Caco-2 (cell line): ENCODE measurements at regions not wholly inside any gene's neighbourhood (a gene's known extent, or its start where the extent isn't known, plus 50 kb on each side); places are given as distances from the start of the nearest gene placed in this dataset.

Experiments
- BruUV-seq: library from RNA; stranded (reverse); fragments of 400-500 nt; replicated peaks from 2 replicates; lab custom pipeline; 2021; lab: Mats Ljungman, UMichigan
- CTCF ChIA-PET: fragments of 300-600 bp; sonication (Branson Sonifier 250); formaldehyde crosslinking; loops from one replicate; lab custom pipeline; 2022; ENCODE audit warnings: antibody characterized with exemption; lab: Charles Lee
- POLR2A ChIA-PET: fragments of 300-600 bp; sonication (Branson Sonifier 250); formaldehyde crosslinking; loops from one replicate; lab custom pipeline; 2022; ENCODE audit warnings: antibody characterized with exemption; lab: Charles Lee
- DNase-seq, 2 experiments: peaks; one replicate each; pipeline versions ENCODE4 v3.0.0 to v3.0.0-alpha.2; 2020 to 2022
- H3K27me3 ChIP-seq: replicated peaks from 2 replicates; pipeline ENCODE4 v1.6.0; 2011; ENCODE audit warnings: low read length; ENCODE audit not compliant: control insufficient read depth, insufficient read depth
- H3K36me3 ChIP-seq: 2 replicates; pipeline ENCODE4 v1.5.1; 2011; ENCODE audit warnings: low read length; ENCODE audit not compliant: control insufficient read depth, insufficient read depth
- H3K4me1 ChIP-seq: fragments of 250-450 bp; sonication (Bioruptor Pico); 2 replicates; pipeline ENCODE4 v1.5.1; 2020; ENCODE audit warnings: mild to moderate bottlenecking
- H3K4me3 ChIP-seq: 2 replicates; pipeline ENCODE4 v1.5.1; 2011; ENCODE audit warnings: low read depth, mild to moderate bottlenecking, control low read depth, low read length
- H3K9me3 ChIP-seq: fragments of 250-450 bp; sonication (Bioruptor Pico); 2 replicates; pipeline ENCODE4 v1.5.1; 2020; ENCODE audit warnings: mild to moderate bottlenecking, moderate library complexity
- H3K27ac Mint-ChIP-seq: one replicate; pipeline ENCODE4 v1.8.0; 2022; ENCODE audit warnings: mixed read lengths; ENCODE audit not compliant: unreplicated experiment
- H3K27me3 Mint-ChIP-seq: one replicate; pipeline ENCODE4 v1.8.0; 2022; ENCODE audit warnings: mixed read lengths; ENCODE audit not compliant: insufficient read depth, unreplicated experiment
- H3K36me3 Mint-ChIP-seq: one replicate; pipeline ENCODE4 v1.8.0; 2022; ENCODE audit warnings: mild to moderate bottlenecking, mixed read lengths; ENCODE audit not compliant: insufficient read depth, unreplicated experiment
- H3K4me1 Mint-ChIP-seq: one replicate; pipeline ENCODE4 v1.8.0; 2022; ENCODE audit warnings: low read depth, mixed read lengths; ENCODE audit not compliant: unreplicated experiment
- H3K4me3 Mint-ChIP-seq: one replicate; pipeline ENCODE4 v1.8.0; 2022; ENCODE audit warnings: mild to moderate bottlenecking, moderate library complexity, mixed read lengths; ENCODE audit not compliant: unreplicated experiment
- H3K9me3 Mint-ChIP-seq: one replicate; pipeline ENCODE4 v1.8.0; 2022; ENCODE audit warnings: mixed read lengths; ENCODE audit not compliant: unreplicated experiment
- intact Hi-C: fragments of 100-400 bp; cut with micrococcal nuclease; formaldehyde crosslinking; loops from one replicate; pipeline ENCODE4 v1.10.0; 2022; ENCODE audit not compliant: unreplicated experiment
- TF ChIP-seq, protein P1 (sequence below), 2 experiments: fragments of 200-600 bp in 1 of 2; IDR thresholded peaks; 1 replicate in 1 of 2; 2 replicates in 1 of 2; pipeline versions ENCODE4 v1.5.1 to v1.8.0; 2011 to 2022; ENCODE audit warnings: antibody characterized with exemption in 1 of 2, control low read depth in 1 of 2, inconsistent platforms in 1 of 2, low read depth in 1 of 2, low read length in 1 of 2, mild to moderate bottlenecking in 1 of 2, moderate library complexity in 1 of 2; ENCODE audit not compliant: insufficient read depth in 1 of 2, severe bottlenecking in 1 of 2, unreplicated experiment in 1 of 2

DNA sequence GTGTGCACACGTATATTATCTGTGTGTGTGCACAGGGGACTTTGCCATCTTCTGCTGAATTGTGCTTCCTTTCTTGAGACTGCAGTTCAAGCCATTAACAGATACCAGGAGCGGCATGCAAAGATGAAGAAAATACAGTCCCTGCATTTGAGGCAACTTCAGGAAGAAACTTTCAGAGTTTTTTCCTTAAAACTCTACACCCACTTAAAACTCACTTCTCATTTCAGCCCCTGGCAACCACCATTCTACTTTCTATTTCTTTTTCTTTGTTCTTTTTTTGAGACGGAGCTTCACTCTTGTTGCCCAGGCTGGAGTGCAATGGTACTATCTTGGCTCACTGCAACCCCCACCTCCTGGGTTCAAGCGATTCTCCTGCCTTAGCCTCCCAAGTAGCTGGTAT is 448.9 kb upstream of the ZMIZ1 start:
- no TSS peak for BruUV-seq
- Histone ChIP-seq H3K36me3 (no peaks in the 10 kb centered on the region), H3K4me1 (peaks cover 10% of the 10 kb centered on the region; the same call in 1 of the 2 replicates), H3K4me3 (no peak overlapping the region), H3K27me3 (no peaks in the 10 kb centered on the region), H3K9me3 (no peaks in the 10 kb centered on the region)
- peaks cover 15% of the 10 kb centered on the region for H3K4me1 Mint-ChIP-seq
- no peak for DNase-seq
- ChIA-PET POLR2A (no interaction called here), CTCF (no interaction called here)
- H3K9me3 Mint-ChIP-seq = no peaks in the 10 kb centered on the region
- intact Hi-C loops = no loop called here
- H3K36me3 Mint-ChIP-seq = no peaks in the 10 kb centered on the region
- no peak overlapping the region for H3K4me3 Mint-ChIP-seq
- no peaks in the 10 kb centered on the region for H3K27me3 Mint-ChIP-seq
- TF ChIP-seq, protein P1, sequence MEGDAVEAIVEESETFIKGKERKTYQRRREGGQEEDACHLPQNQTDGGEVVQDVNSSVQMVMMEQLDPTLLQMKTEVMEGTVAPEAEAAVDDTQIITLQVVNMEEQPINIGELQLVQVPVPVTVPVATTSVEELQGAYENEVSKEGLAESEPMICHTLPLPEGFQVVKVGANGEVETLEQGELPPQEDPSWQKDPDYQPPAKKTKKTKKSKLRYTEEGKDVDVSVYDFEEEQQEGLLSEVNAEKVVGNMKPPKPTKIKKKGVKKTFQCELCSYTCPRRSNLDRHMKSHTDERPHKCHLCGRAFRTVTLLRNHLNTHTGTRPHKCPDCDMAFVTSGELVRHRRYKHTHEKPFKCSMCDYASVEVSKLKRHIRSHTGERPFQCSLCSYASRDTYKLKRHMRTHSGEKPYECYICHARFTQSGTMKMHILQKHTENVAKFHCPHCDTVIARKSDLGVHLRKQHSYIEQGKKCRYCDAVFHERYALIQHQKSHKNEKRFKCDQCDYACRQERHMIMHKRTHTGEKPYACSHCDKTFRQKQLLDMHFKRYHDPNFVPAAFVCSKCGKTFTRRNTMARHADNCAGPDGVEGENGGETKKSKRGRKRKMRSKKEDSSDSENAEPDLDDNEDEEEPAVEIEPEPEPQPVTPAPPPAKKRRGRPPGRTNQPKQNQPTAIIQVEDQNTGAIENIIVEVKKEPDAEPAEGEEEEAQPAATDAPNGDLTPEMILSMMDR (IDR thresholded peaks at IDR 0.05; ENCODE audit: insufficient read depth in 1 of 2, low read depth in 1 of 2, low read length in 1 of 2, severe bottlenecking in 1 of 2, unreplicated experiment in 1 of 2) = no peak
- H3K27ac Mint-ChIP-seq = no peak overlapping the region

DNA sequence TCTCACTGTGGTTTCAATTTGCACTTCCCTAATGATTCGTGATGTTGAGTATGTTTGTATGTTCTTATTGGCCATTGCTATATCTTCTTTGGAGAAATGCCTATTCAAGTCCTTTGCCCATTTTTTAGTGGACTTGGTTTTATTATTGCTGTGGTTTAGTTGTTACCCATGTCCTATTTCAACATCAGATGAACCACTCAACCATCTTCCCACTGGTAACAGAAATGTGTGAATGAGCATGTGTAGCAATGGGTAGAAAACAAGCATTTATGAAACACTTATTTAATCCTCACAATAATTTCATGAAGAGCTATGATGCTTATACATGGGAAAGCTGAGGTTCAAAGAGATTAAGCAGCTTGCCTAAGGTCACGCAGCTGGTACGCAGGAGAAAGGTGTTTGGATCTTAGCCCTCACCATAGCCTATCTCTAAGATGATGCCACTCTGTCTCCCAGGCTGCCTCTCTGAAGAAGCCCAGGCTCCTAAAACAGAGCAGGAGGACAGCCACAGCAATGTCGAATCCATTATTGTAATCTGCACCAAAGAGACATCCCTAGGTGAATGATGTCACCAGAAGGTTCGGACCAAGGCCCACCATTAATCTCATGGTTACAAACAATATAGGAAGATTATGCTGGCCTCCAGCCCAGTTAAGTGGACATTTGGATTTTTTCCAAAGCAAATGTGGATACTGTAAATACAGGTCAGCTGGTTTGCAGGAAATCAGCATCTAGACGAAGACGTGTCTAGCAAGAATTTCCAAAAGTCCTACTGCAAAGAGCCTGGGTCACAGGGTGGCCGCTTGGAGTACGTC is 447.6 kb upstream of the ZMIZ1 start:
- Histone ChIP-seq H3K36me3 (no peaks in the 10 kb centered on the region), H3K27me3 (no peaks in the 10 kb centered on the region), H3K4me3 (no peak overlapping the region), H3K4me1 (peaks cover 10% of the 10 kb centered on the region; the same call in 1 of the 2 replicates), H3K9me3 (no peaks in the 10 kb centered on the region)
- POLR2A ChIA-PET = no interaction called here
- Mint-ChIP-seq H3K27ac (no peak overlapping the region), H3K9me3 (no peaks in the 10 kb centered on the region), H3K4me1 (peaks cover 15% of the 10 kb centered on the region), H3K36me3 (no peaks in the 10 kb centered on the region), H3K27me3 (no peaks in the 10 kb centered on the region), H3K4me3 (no peak overlapping the region)
- no peak for DNase-seq
- intact Hi-C loops = no loop called here
- TF ChIP-seq, protein P1 (IDR thresholded peaks at IDR 0.05; ENCODE audit: insufficient read depth in 1 of 2, low read depth in 1 of 2, low read length in 1 of 2, severe bottlenecking in 1 of 2, unreplicated experiment in 1 of 2) = no peak
- CTCF ChIA-PET = no interaction called here
- no TSS peak for BruUV-seq

DNA sequence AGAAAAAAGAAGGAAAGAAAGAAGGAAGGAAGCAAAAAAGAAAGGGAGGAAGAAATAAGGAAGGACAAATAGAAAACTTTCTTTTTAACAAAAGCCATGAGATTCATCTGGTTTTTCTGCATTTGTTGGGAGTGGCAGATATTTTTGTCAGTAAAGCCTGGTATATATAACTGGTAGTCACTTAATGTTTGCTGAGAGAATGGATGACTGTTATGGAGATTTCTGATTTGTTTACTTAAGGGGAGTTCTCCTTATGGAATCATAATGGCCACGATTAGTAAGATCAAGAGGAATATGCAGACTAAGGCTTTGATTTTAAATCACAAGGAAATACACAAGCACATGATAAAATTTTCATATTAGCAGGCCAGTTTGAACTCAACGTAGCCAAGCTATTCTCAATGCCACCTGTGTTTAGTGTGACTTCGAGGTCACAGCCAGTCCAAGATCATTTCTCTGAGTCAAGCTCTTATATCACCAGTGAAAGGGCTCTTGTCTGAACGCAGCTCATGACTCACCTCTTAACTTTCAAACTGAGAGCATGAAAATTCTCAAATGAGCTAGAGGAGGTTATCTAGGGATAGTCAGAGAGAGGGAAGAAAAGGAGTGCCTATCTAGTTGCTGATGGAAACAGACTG is 445.1 kb upstream of the ZMIZ1 start:
- no peaks in the 10 kb centered on the region for H3K36me3 Mint-ChIP-seq
- POLR2A ChIA-PET = no interaction called here
- no peak overlapping the region for H3K4me3 Mint-ChIP-seq
- H3K27ac Mint-ChIP-seq = no peak overlapping the region
- DNase-seq = no peak
- Histone ChIP-seq H3K4me1 (peaks cover 10% of the 10 kb centered on the region; the same call in 1 of the 2 replicates), H3K9me3 (no peaks in the 10 kb centered on the region), H3K27me3 (no peaks in the 10 kb centered on the region), H3K4me3 (no peak overlapping the region), H3K36me3 (no peaks in the 10 kb centered on the region)
- H3K27me3 Mint-ChIP-seq = no peaks in the 10 kb centered on the region
- intact Hi-C loops = no loop called here
- TF ChIP-seq, protein P1 (IDR thresholded peaks at IDR 0.05; ENCODE audit: insufficient read depth in 1 of 2, low read depth in 1 of 2, low read length in 1 of 2, severe bottlenecking in 1 of 2, unreplicated experiment in 1 of 2) = no peak
- BruUV-seq = no TSS peak
- H3K4me1 Mint-ChIP-seq = peaks cover 26% of the 10 kb centered on the region
- CTCF ChIA-PET = no interaction called here
- no peaks in the 10 kb centered on the region for H3K9me3 Mint-ChIP-seq
